WTC11 (cell line): ENCODE measurements at regions not wholly inside any gene's neighbourhood (a gene's known extent, or its start where the extent isn't known, plus 50 kb on each side); places are given as distances from the start of the nearest gene placed in this dataset.

Experiments
- ATAC-seq: fragments of 200-7000 bp; cut with Tn5 transposase; 2 replicates; pipeline ENCODE4 v1.10.0; 2021; ENCODE audit warnings: mild to moderate bottlenecking, moderate library complexity
- CTCF ChIA-PET: fragments of 300-600 bp; sonication (Branson Sonifier 250); formaldehyde crosslinking; loops from one replicate; lab custom pipeline; 2021; ENCODE audit warnings: antibody characterized with exemption; lab: Charles Lee
- POLR2A ChIA-PET: fragments of 350-600 bp; sonication (Branson Sonifier 250); formaldehyde crosslinking; loops from one replicate; lab custom pipeline; 2021; ENCODE audit warnings: antibody characterized with exemption; lab: Charles Lee
- DNase-seq: peaks from one replicate; pipeline ENCODE4 v3.0.0; 2021; ENCODE audit warnings: low spot score
- H3K27ac Mint-ChIP-seq: 2 replicates; pipeline ENCODE4 v1.8.0; 2021; ENCODE audit warnings: mixed read lengths
- H3K27me3 Mint-ChIP-seq: 2 replicates; pipeline ENCODE4 v1.8.0; 2021; ENCODE audit warnings: low read depth, mild to moderate bottlenecking, moderate library complexity, mixed read lengths
- H3K36me3 Mint-ChIP-seq: 2 replicates; pipeline ENCODE4 v1.8.0; 2021; ENCODE audit warnings: mixed read lengths
- H3K4me1 Mint-ChIP-seq: 2 replicates; pipeline ENCODE4 v1.8.0; 2022; ENCODE audit warnings: mixed read lengths
- H3K4me3 Mint-ChIP-seq: 2 replicates; pipeline ENCODE4 v1.8.0; 2021; ENCODE audit warnings: mild to moderate bottlenecking, moderate library complexity, mixed read lengths
- H3K9me3 Mint-ChIP-seq: 2 replicates; pipeline ENCODE4 v1.8.0; 2021; ENCODE audit warnings: mixed read lengths
- CBFB ChIP-seq: sonication (generic); formaldehyde crosslinking; IDR thresholded peaks from 2 replicates; pipeline ENCODE4 v1.8.1; 2022; ENCODE audit warnings: mild to moderate bottlenecking, low read depth, missing genetic modification reagents
- E2F5 ChIP-seq: sonication (generic); formaldehyde crosslinking; IDR thresholded peaks from 2 replicates; pipeline ENCODE4 v1.8.1; 2022; ENCODE audit warnings: mild to moderate bottlenecking, moderate library complexity, missing genetic modification reagents
- ELF4 ChIP-seq: sonication (generic); formaldehyde crosslinking; IDR thresholded peaks from 2 replicates; pipeline ENCODE4 v1.8.1; 2022; ENCODE audit warnings: low read depth, mild to moderate bottlenecking, moderate library complexity, missing genetic modification reagents
- ESRRA ChIP-seq: sonication (generic); formaldehyde crosslinking; IDR thresholded peaks from 2 replicates; pipeline ENCODE4 v1.8.1; 2022; ENCODE audit warnings: mild to moderate bottlenecking, missing genetic modification reagents, borderline replicate concordance
- ETV6 ChIP-seq: sonication (generic); formaldehyde crosslinking; IDR thresholded peaks from 2 replicates; pipeline ENCODE4 v1.8.1; 2022; ENCODE audit warnings: mild to moderate bottlenecking, missing genetic modification reagents
- IRF2 ChIP-seq: sonication (generic); formaldehyde crosslinking; IDR thresholded peaks from 2 replicates; pipeline ENCODE4 v1.8.0; 2022; ENCODE audit warnings: low read depth, missing genetic modification reagents, borderline replicate concordance
- JAZF1 ChIP-seq: fragments of 250-450 bp; sonication (Bioruptor Pico); IDR thresholded peaks from 2 replicates; pipeline ENCODE4 v1.9.0; 2021; ENCODE audit warnings: moderate library complexity, mild to moderate bottlenecking, inconsistent platforms
- KAT7 ChIP-seq: sonication (generic); formaldehyde crosslinking; IDR thresholded peaks from 2 replicates; pipeline ENCODE4 v1.8.1; 2023; ENCODE audit warnings: missing genetic modification reagents, mild to moderate bottlenecking, borderline replicate concordance
- MXD4 ChIP-seq: fragments of 250-450 bp; sonication (Bioruptor Pico); IDR thresholded peaks from 2 replicates; pipeline ENCODE4 v1.8.0; 2021; ENCODE audit warnings: mild to moderate bottlenecking, moderate library complexity, borderline replicate concordance
- MYBL2 ChIP-seq: sonication (generic); formaldehyde crosslinking; IDR thresholded peaks from 2 replicates; pipeline ENCODE4 v1.8.1; 2023; ENCODE audit warnings: mild to moderate bottlenecking, moderate library complexity, missing genetic modification reagents
- NFATC4 ChIP-seq: fragments of 250-450 bp; sonication (Bioruptor Pico); IDR thresholded peaks from 2 replicates; pipeline ENCODE4 v1.9.0; 2021; ENCODE audit warnings: mild to moderate bottlenecking
- NFYB ChIP-seq: sonication (generic); formaldehyde crosslinking; conservative IDR thresholded peaks from 2 replicates; pipeline ENCODE4 v1.8.0; 2022; ENCODE audit warnings: low read depth, missing genetic modification reagents
- NR3C1 ChIP-seq: sonication (generic); formaldehyde crosslinking; conservative IDR thresholded peaks from 2 replicates; pipeline ENCODE4 v1.8.1; 2023; ENCODE audit warnings: low read depth, mild to moderate bottlenecking, missing genetic modification reagents
- PRDM15 ChIP-seq: sonication (generic); formaldehyde crosslinking; IDR thresholded peaks from 2 replicates; pipeline ENCODE4 v1.8.0; 2022; ENCODE audit warnings: missing genetic modification reagents
- TEAD4 ChIP-seq: sonication (generic); formaldehyde crosslinking; IDR thresholded peaks from 2 replicates; pipeline ENCODE4 v1.8.0; 2022; ENCODE audit warnings: mild to moderate bottlenecking, missing genetic modification reagents
- USF1 ChIP-seq: sonication (generic); formaldehyde crosslinking; IDR thresholded peaks from 2 replicates; pipeline ENCODE4 v1.8.0; 2022; ENCODE audit warnings: mild to moderate bottlenecking, missing genetic modification reagents
- ZBTB43 ChIP-seq: sonication (generic); formaldehyde crosslinking; IDR thresholded peaks from 2 replicates; pipeline ENCODE4 v1.8.1; 2023; ENCODE audit warnings: mild to moderate bottlenecking, missing genetic modification reagents
- ZNF219 ChIP-seq: sonication (generic); formaldehyde crosslinking; IDR thresholded peaks from 2 replicates; pipeline ENCODE4 v1.8.0; 2023; ENCODE audit warnings: missing genetic modification reagents, mild to moderate bottlenecking, borderline replicate concordance
- ZNF263 ChIP-seq: sonication (generic); formaldehyde crosslinking; IDR thresholded peaks from 2 replicates; pipeline ENCODE4 v1.8.1; 2022; ENCODE audit warnings: low read depth, mild to moderate bottlenecking, moderate library complexity, missing genetic modification reagents
- ZNF317 ChIP-seq: sonication (generic); formaldehyde crosslinking; IDR thresholded peaks from 2 replicates; pipeline ENCODE4 v1.8.1; 2023; ENCODE audit warnings: low read depth, mild to moderate bottlenecking, moderate library complexity, missing genetic modification reagents, borderline replicate concordance
- ZNF671 ChIP-seq: fragments of 250-450 bp; sonication (Bioruptor Pico); IDR thresholded peaks from 2 replicates; pipeline ENCODE4 v1.8.0; 2021; ENCODE audit warnings: mild to moderate bottlenecking
- TF ChIP-seq, protein P1 (sequence below): sonication (generic); formaldehyde crosslinking; conservative IDR thresholded peaks from 2 replicates; pipeline ENCODE4 v1.8.1; 2022; ENCODE audit warnings: mild to moderate bottlenecking, missing genetic modification reagents
- TF ChIP-seq, protein P2 (sequence below): sonication (generic); formaldehyde crosslinking; IDR thresholded peaks from 2 replicates; pipeline ENCODE4 v1.8.1; 2023; ENCODE audit warnings: mild to moderate bottlenecking, missing genetic modification reagents, moderate library complexity

DNA sequence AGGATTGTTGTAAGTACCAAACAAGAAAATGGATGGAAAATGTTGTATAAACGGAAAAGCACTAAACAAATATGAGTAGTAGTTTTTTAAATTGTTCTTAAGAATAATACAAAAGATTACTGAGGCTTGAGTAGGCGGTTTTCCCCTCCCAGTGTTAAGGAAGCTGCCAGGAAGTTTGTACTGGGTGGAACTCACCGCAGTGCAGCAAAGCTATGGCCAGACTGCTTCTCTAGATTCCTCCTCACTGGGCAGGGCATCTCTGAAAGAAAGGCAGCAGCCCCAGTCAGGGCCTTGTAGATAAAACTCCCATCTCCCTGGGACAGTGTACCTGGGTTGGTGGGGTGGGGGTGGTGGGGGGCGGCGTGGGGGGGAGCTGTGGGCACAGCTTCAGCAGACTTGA is 58.7 kb downstream of the XCL2 start:
- Mint-ChIP-seq H3K9me3 (peaks cover 6% of the 10 kb centered on the region; the same call in 1 of the 2 replicates), H3K4me3 (no peak overlapping the region), H3K4me1 (peaks cover 20% of the 10 kb centered on the region), H3K36me3 (no peaks in the 10 kb centered on the region), H3K27me3 (no peaks in the 10 kb centered on the region), H3K27ac (no peak overlapping the region)
- ATAC-seq (no peak), DNase-seq (no peak)
- TF ChIP-seq E2F5 (CRISPR knock-in tag) (no peak), ZNF317 (no peak), NR3C1 (CRISPR knock-in tag) (no peak), MXD4 (CRISPR knock-in tag) (no peak), KAT7 (CRISPR knock-in tag) (no peak), ZBTB43 (no peak), TEAD4 (CRISPR knock-in tag) (no peak), ZNF219 (CRISPR knock-in tag) (no peak), ZNF263 (no peak)
- TF ChIP-seq, protein P1, sequence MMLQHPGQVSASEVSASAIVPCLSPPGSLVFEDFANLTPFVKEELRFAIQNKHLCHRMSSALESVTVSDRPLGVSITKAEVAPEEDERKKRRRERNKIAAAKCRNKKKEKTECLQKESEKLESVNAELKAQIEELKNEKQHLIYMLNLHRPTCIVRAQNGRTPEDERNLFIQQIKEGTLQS (CRISPR knock-in tag): no peak
- CTCF ChIA-PET: no interaction called here
- POLR2A ChIA-PET: no interaction called here

GRCh38 chr1:168484083-168484482 is 59.7 kb downstream of the XCL2 start:
- ChIA-PET POLR2A (no interaction called here), CTCF (no interaction called here)
- TF ChIP-seq PRDM15 (no peak), ZNF671 (CRISPR knock-in tag) (no peak), NFATC4 (CRISPR knock-in tag) (no peak)
- Mint-ChIP-seq H3K36me3 (no peaks in the 10 kb centered on the region), H3K27ac (no peak overlapping the region), H3K9me3 (peaks cover 6% of the 10 kb centered on the region; the same call in 1 of the 2 replicates), H3K4me3 (no peak overlapping the region), H3K27me3 (no peaks in the 10 kb centered on the region), H3K4me1 (peaks cover 23% of the 10 kb centered on the region)
- ATAC-seq: no peak
- no peak for DNase-seq

- TF ChIP-seq ETV6 (CRISPR knock-in tag) (no peak), NFYB (CRISPR knock-in tag) (no peak), USF1 (CRISPR knock-in tag) (no peak), IRF2 (no peak), JAZF1 (CRISPR knock-in tag) (no peak), CBFB (CRISPR knock-in tag) (no peak), ESRRA (CRISPR knock-in tag) (no peak), MYBL2 (CRISPR knock-in tag) (no peak), ELF4 (CRISPR knock-in tag) (no peak)
- TF ChIP-seq, protein P2, sequence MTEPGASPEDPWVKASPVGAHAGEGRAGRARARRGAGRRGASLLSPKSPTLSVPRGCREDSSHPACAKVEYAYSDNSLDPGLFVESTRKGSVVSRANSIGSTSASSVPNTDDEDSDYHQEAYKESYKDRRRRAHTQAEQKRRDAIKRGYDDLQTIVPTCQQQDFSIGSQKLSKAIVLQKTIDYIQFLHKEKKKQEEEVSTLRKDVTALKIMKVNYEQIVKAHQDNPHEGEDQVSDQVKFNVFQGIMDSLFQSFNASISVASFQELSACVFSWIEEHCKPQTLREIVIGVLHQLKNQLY (CRISPR knock-in tag): no peak
- CTCF ChIA-PET: no interaction called here
- H3K27ac Mint-ChIP-seq: no peak overlapping the region
- no peak overlapping the region for H3K4me3 Mint-ChIP-seq
- H3K9me3 Mint-ChIP-seq: peaks cover 6% of the 10 kb centered on the region; the same call in 1 of the 2 replicates
- ATAC-seq (no peak), DNase-seq (no peak)
- POLR2A ChIA-PET: no interaction called here
- H3K27me3 Mint-ChIP-seq: no peaks in the 10 kb centered on the region
- H3K36me3 Mint-ChIP-seq: no peaks in the 10 kb centered on the region
- peaks cover 23% of the 10 kb centered on the region for H3K4me1 Mint-ChIP-seq
Measured at GRCh38 chr1:168483539-168483938, 60.3 kb downstream of the XCL2 start.
